ENCODE measurements at regions not wholly inside any gene's neighbourhood (a gene's known extent, or its start where the extent isn't known, plus 50 kb on each side); places are given as distances from the start of the nearest gene placed in this dataset.

DNA sequence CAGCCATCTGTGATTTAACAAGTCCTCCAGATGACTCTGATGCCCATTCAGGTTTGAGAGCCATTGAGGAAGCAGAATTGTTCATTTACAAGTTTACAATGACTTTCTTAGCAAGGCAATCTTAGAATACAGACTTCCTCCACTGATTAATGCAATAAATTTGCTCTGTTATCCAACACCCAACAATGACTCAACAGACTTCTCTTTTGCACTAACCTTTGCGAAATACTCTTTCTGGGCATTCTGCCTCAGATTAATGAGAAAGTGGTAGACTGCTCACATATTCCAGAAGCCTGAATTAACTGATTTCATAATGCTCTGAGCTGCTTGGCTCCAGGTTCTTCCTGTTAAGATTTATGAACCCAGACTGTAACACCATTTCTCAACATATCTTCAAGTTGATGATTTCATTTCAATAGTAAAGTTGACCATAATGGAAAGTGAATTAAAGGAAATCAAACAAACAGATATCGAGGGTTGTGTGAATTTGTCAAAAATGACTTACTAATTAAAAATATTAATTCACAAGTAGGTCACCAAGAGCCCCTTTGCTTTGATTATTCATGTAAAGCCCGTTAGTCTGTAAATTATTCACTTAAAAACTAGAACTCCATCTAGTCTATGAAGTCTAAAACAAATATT, 70.5 kb upstream of the BLID start:
- no peak for DNase-seq (ENCODE audit: extremely low read depth, low read depth, low spot score)

DNA sequence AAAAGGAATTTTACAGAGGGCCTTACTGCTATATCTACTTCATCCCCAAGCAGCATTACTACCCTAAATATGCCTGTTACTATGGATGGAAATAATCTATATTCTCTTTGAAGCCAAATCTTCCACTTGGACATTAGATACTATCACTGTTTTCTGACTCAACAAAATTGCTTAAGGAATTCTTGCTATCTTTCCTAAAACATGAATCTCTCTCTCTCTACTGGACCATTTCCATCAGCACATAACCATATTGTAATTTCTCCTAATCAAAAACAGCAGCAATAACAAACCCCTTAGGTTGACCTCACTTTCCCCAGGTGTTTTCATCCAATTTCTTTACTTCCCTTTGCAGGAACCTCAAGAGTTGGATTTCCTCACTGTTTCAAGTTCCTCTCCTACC, 67.9 kb upstream of the BLID start:
- no peak for DNase-seq (ENCODE audit: extremely low read depth, low read depth, low spot score)

DNA sequence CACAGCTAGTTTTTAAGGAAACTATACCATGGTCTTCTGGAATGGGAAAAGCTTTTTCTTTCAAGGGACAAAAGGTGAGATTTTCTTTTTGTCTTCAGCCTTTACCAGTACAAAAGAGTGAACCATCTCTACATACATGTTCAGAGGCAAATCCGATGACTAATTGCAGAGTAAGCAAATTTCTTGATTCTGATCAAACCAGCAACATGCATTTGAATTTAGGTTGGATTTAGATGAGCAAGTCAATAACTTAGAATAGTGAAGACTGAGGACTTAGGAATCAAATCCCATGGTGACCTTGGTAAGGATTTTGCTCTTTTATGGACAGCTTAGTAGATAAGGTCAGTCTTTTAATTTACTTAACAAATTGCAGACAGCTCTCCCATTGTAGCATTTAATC, 65.9 kb upstream of the BLID start:
- DNase-seq (ENCODE audit: extremely low read depth, low read depth, low spot score), result no peak

DNA sequence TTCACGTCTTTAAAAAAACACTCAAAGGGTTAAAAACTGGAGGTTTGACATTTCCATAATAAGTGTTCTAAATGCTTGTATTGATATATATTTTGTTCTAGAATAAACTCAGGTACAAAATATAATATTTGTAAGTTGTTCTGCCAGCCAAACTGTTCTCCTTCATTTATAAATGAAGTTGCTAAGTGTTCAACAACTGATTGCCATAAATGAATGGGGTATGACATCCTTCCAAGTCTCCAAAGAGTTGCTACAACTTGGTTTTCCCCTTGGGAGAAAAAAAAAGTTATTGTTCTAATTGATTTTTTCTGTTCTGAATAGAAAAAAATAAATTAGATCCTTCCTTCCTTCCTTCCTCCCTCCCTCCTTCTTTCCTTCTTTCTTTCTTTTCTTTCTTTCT, 65.4 kb upstream of the BLID start:
- DNase-seq (ENCODE audit: extremely low read depth, low read depth, low spot score), result no peak

DNA sequence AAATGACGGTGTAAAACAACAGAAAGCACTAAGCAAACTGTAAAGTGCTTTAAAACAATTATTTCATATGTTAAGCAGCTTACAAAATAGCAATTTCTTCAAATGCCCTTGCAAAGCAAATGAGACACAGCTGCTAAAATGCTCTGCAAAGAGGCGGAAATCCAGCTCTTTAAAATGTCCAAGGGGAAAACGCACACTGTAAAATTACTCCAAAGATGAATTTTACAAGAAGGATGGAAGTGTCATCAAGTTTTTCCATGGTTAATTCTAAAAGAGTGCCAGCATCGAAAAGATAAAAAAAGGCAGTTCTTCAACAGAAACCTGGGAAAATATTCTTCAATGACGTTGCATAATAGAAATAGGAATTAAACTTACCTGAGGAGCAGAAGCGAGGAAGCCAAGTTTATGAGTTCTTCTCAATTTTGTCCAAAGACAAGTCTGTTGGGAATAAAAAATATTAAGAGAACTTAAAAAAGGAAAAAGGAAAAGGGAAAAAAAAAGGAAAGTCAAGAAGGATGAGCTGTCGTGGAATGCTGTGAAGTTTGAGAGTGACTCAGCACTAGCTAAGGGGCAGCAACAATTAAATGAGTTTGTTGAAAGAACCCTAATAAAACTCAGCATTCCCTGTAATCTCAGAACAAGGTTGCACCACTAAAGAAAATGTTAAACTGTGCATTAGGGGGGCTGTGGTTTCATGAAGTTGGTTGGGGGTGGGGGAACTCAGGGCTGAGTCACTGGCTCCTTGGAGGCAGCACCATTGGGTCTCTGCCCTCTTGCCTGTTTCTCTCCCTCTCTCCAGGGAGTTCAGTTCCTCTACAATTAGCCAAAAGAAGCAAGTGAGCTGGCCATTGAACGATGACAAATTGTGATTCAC, 64.2 kb upstream of the BLID start:
- no peak for DNase-seq (ENCODE audit: extremely low read depth, low read depth, low spot score)

DNA sequence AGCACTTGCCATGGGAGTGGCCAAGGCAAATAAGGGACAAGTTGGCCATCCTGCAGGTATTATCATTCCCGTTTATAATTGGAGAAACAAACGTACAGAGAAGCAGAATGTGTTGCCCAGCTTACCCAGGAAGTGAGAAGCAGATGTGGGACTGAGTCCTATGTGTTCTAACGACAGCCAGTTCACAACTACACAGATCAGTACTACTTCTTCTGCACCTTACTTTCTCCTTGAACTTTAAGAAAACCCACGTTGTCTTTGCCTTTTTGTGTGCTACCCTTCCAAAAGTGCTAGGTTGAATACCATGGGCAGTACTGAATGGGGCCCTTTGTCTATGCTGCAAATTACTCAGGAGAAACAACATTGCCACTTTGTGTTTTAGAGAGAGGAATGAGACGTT, 62.8 kb upstream of the BLID start:
- DNase-seq (ENCODE audit: extremely low read depth, low read depth, low spot score), result no peak

DNA sequence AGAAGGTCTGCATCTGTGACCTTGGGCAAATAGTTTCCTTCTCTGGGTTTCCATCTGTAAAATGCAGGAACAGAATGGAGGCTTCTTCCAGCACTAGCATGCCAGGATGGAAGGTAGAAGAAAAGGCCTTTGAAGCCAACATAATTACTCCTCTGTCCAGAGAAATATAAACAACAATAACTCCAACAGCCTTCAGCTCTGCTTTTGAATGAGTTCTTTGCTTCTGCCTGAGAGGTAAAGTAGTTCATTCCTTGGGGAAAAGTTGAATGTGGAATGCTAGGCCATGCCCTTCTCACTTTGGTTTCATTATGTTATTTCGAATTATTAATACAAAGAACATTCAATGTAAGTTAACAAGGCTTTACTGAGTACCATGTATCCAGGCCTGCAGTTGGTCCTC, 61.2 kb upstream of the BLID start:
- DNase-seq (ENCODE audit: extremely low read depth, low read depth, low spot score), result no peak

DNA sequence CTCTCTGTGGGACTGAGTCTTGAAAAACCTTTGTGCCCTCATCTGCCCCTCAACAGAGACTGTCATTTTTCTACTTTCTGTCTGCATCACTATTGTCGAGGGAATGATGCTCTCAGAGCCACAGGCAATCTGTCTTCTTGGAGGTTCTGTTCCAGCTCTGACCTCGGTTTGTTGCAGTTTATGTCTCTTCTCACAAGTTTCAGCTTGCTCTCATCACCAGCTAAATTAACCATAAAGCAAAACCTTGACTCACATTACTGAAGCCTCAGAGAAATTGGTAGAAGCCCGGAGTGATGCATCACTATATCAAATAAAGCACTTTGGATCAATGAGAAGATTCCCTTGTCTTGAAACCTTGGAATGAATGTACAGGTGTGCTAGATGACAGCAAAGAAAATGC, 60.6 kb upstream of the BLID start:
- DNase-seq (ENCODE audit: extremely low read depth, low read depth, low spot score), result no peak

DNA sequence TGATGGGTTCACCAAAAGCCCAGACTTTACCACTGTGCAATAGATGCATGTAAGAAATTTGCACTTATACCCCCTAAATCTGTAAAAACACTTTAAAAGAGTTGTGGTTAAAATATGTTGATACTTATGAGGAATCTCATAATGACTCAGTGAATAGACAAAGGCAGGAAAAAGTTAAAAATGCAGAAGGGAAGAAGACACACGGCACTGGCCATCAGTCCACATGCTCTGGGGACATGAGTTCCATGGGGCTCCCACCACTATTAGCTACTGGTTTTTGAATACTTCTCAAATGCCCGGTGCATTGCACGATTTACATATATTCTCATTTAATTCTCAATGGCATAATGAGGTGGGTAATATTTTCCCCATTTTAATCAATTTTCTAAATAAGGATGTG, 59.3 kb upstream of the BLID start:
- DNase-seq (ENCODE audit: extremely low read depth, low read depth, low spot score), result no peak

DNA sequence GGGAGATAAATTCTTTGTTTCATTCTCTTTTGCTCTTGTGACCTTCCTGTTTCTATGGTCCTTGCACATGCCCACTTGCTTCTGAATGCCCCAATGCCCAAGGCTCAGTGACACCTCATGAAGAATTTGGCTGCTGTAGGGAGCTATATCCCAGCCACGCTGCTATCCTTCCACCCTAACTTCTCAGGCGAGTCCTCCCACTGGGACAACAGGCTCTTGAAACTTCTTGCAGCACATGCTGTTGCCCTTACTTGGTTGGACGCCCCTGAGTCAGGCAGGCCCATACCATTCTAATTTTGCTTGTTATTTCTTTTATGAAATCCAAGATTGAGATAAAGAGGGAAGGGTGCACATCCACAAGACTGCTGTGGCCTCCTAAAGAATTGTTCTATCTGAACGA, 57.6 kb upstream of the BLID start:
- DNase-seq (ENCODE audit: extremely low read depth, low read depth, low spot score), result no peak

DNA sequence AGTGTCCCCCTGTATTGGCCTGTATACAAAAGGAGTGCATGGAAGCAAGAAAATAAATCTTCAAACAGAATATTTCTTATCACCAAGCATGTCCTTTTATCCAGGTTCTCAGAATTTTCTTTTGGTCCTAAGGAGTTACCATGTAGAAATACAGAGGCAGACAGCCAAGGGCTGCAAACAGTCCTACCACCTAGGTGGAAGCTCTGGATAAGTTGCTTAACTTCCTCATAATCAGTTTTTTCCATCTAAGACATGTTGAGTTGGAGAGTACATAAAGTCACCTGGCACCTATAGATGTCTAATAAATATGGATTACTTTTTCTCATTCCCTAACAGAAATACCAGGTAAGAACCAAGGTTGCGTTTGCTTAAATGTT, 57.0 kb upstream of the BLID start:
- no peak for DNase-seq (ENCODE audit: extremely low read depth, low read depth, low spot score)

DNA sequence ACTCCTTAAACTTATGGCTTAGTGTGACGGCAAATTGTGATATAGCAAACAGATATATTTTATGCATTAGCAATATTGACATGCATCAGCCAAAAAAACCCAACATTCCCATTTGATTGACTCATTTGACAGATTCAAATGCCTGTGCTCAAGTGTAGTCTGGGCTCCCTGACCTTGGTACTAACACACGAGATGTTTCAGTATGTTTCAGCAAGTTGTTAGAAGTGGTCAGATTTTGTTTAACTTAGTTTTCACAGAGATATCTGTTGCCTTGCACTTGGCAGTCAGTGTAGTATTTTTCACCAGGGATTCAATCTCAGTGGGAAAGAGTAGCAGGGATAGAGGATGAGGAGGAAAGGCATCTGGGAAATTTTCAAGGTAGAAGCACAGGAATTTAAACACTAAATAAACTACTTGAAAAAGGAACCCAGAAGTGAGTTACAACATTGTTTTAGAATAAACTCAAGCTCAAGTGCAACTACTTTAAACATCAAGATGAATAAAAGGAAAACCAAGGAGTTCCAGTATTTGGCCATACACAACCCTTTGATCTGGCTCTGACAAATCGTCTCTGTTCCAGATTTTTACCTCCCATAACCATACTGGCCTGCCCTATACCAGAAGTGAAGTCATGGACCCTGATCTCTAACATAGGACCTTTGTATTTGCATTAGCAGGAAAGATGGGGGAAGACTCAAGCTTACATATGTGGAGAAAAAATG, 56.5 kb upstream of the BLID start:
- DNase-seq (ENCODE audit: extremely low read depth, low read depth, low spot score), result no peak

DNA sequence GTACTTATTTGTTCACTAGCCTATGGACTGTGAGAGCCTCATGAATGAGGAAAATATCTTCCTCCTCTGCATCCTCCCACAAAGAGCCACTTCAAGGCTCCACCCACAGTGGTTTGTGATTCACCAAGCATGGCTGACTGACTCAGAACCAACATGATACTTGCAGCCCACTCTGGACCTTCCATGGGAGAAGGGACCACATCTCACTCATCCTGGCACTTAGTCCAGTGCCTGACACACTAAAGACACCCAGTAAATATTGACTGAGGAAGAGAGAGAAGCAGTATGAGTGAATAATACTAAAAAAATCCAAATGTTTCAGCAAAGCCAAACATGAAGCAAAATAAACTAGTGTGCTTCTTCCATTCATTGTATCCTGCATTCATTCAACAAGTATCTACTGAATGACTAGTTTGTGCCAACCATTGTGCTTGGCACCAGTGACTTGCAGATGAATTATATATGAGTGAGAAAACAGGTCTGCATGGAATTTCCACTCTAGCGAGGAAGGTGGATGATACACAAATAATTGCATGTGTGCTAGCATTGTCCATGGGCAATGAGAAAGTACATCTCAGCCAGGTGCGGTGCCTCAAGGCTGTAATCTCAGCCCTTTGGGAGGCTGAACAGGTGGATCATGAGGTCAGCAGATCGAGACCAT, 54.9 kb upstream of the BLID start:
- no peak for DNase-seq (ENCODE audit: extremely low read depth, low read depth, low spot score)

DNA sequence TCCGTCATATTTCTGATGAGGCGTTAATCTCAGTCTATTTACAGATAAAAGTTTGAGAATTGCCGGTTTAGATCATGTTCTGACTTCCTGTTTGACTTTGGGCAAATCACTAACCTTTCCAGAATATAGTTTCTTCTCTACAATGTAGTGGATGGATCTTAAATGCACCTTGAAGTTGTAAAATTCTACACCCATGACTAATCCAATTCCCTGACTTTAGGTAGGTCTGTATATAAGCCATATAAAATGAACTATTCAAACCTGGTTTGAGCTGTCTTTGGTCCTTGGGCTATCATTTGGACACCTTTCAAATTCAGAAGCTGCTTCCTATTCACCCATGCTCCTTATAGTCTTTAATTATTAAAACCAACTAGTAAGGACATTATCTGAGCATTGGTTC, 52.2 kb upstream of the BLID start:
- DNase-seq (ENCODE audit: extremely low read depth, low read depth, low spot score), result no peak

DNA sequence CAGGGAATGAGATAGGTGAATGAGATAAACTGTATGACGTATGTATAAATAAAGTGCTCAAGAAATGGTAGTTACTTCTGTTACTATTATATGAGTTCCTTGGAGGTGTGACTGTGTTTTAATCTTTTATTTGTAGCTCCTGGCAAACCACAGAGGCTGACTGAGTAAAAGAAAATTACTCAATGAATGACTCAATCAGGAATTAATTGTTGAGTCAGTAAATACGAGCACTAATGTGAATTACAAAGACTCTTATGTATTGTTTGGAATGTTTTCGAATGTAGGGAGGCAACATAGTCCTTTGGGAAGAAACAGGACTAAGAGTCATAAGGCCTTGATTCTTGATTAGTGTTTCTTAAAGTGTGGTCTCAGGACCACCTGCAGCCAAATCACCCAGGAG, 51.1 kb upstream of the BLID start:
- no peak for DNase-seq (ENCODE audit: extremely low read depth, low read depth, low spot score)

DNA sequence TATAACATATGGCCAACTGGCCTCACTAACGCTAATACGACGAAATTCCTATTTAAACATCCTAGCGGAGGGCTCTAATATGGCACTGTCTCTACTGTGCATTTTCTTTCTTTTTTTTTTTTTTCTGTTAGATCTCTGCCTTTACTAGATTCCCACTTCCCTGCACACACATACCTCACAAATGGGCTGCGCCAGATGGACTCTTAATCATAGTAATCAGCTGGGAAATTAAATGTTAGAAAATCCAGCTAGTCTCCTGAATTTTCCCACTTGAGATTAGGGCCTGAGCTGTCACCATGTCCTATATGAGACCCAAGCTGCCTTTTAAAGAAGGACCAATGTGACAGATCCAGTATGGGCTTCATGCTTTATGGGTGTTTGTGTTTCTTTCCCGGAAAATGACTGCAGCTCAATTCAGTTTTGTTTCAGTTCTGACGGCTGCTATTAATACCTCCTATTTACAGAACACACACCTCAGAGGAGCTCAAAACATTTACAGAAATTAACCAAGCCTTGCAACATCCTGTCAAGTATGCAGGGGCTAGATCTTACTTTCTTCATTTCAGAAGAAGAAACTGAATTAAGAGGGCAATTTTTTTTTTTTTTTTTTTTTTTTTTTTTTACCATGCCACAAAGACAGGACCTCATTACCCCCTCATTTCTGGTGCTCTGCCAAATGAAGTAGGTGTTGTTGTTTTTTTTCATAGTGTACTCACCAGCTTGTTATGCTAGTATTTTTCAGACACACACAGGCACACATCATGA, 49.8 kb upstream of the BLID start:
- no peak for DNase-seq (ENCODE audit: extremely low read depth, low read depth, low spot score)

All from glomerular endothelial cell (primary cell).